ENCODE measurements at regions not wholly inside any gene's neighbourhood (a gene's known extent, or its start where the extent isn't known, plus 50 kb on each side); places are given as distances from the start of the nearest gene placed in this dataset.
A peak's percentile ranks its signal among the peaks of the same experiment; 100 is the strongest.

DNA sequence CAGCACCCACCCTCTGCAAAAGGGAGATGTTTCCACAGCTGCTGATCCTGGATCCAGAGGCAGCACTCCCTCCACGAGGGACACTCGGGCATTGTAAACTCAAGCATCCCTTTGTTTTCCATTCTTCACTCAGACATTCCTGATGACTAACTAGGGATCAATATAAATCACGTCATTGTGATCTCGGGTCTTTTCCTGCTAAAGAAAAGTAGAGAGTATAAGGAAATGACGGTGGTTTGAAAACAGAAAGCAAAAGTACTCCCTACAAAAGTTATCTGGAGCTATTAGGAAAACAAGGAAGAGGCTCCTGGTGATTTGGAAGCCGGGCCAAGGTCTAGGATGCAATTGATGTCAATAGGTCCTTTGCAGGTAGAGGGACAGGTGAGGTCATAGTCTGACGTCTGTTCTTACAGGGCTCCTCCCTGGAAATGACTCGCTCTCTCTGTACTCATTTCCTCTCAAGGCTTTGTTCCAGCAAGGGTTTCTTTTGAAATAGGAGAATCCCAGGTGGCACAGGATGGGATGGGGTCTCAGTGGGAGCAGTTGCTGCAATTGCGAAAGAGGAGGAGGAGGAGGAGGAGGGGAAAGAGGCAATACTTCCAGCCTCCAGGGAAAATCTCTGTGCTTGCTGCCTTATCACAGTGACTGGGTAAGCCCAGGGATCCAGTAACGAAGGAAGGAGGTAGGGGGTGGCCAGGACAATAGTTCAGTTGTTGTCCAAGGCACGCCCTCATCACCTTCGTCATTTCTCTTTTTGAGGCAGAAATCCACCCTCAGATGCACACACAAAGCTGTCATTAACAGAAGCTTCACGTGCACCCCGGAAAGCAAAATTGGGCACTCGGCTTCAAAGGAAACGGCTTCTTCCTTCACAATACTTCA, 222.8 kb downstream of the LY86 start:
- DNase-seq (ENCODE audit: low read depth) = peak; percentile 39
- H3K4me3 ChIP-seq (ENCODE audit: low read length) = peak overlapping the region; percentile 40

DNA sequence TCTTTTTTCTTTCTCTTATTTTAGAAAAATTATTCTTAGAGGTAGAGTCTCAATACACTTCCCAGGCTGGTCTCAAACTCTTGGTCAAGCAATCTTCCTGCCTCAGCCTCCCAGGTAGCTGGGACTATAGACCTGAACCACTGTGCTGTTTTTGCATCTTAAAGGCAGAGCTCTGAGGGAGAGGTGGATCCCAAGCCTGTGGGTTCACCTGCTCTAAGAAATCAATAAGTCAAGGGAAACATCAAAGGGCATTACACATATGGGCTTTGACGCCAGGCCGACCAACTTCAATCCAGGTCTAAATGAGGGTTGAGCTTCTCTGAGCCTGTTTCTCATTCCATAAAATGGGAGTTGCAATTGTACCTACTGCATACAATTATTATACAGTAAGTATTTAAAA, 223.9 kb downstream of the LY86 start:
- H3K4me3 ChIP-seq (ENCODE audit: low read length) = no peak overlapping the region
- no peak for DNase-seq (ENCODE audit: low read depth)
- TF ChIP-seq, protein P1, sequence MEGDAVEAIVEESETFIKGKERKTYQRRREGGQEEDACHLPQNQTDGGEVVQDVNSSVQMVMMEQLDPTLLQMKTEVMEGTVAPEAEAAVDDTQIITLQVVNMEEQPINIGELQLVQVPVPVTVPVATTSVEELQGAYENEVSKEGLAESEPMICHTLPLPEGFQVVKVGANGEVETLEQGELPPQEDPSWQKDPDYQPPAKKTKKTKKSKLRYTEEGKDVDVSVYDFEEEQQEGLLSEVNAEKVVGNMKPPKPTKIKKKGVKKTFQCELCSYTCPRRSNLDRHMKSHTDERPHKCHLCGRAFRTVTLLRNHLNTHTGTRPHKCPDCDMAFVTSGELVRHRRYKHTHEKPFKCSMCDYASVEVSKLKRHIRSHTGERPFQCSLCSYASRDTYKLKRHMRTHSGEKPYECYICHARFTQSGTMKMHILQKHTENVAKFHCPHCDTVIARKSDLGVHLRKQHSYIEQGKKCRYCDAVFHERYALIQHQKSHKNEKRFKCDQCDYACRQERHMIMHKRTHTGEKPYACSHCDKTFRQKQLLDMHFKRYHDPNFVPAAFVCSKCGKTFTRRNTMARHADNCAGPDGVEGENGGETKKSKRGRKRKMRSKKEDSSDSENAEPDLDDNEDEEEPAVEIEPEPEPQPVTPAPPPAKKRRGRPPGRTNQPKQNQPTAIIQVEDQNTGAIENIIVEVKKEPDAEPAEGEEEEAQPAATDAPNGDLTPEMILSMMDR (conservative IDR thresholded peaks at IDR 0.05; ENCODE audit: low read depth, low read length) = no peak

More for the DNA sequence above, 222.8 kb downstream of the LY86 start:
- TF ChIP-seq, protein P1 (conservative IDR thresholded peaks at IDR 0.05; ENCODE audit: low read depth, low read length) = no peak

DNA sequence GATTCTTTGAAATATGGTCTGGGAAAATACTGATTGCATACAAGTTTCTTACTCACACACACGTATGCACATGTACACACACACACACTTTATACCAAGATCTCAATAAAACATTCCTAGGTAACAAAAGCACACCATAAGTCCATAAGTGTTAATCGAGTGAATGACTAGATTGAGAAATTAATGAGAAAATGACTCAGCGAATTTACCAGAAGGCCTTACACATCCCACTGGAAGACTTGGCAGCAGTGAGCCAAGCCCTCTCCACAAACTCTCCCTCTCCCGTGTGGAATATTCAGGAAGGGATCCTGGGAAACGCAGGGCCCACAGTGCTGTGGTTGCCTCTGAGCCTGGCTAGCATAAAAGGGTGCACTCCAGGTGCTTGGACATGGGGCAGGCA, 227.2 kb downstream of the LY86 start:
- no peak for DNase-seq (ENCODE audit: low read depth)
- H3K4me3 ChIP-seq (ENCODE audit: low read length) = no peak overlapping the region
- TF ChIP-seq, protein P1 (conservative IDR thresholded peaks at IDR 0.05; ENCODE audit: low read depth, low read length) = no peak

DNA sequence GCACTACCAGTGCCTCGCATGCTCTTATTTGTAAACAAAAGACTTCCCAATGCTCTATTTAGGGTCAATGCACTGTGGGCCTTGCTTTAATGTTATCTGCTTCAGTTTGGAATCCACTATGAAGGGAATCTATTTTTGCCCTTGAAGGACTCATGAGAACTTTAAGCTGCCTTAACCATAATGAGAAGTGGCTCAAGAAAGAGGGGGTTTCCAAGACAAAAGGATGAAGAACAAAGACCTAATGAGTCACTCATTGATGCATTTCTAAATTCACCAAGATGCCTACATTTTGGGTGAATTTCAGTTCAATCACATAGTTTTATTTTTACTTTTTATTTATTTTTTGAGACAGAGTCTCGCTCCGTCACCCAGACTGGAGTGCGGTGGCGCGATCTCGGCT, 228.2 kb downstream of the LY86 start:
- no peak for DNase-seq (ENCODE audit: low read depth)
- TF ChIP-seq, protein P1 (conservative IDR thresholded peaks at IDR 0.05; ENCODE audit: low read depth, low read length) = no peak

DNA sequence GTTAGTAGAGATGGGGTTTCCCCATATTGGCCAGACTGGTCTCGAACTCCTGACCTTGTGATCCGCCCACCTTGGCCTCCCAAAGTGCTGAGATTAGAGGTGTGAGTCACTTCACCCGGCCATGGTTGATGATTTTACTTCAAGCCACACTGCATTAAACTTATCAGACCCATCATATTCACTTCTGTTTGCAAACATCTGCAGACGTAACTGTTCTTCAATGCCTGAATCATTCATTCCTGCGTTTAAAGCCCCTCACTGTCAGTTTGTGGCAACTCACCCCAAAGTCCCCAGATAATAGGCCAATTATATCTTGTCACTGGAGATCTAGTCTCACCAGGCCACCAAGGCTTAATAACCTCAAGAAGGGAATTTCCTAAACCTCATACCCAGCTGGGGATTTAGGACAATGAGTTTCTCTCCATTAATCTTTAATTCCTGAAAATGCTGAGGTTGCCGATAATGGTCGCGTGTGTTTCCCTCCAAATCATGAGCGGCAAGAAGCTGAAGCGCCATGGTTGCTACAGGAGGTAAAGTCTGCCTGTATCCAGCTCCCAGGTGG, 229.6 kb downstream of the LY86 start:
- no peak overlapping the region for H3K4me3 ChIP-seq (ENCODE audit: low read length)
- TF ChIP-seq, protein P1 (conservative IDR thresholded peaks at IDR 0.05; ENCODE audit: low read depth, low read length) = no peak
- no peak for DNase-seq (ENCODE audit: low read depth)

More for the DNA sequence above, 228.2 kb downstream of the LY86 start:
- H3K4me3 ChIP-seq (ENCODE audit: low read length) = no peak overlapping the region

DNA sequence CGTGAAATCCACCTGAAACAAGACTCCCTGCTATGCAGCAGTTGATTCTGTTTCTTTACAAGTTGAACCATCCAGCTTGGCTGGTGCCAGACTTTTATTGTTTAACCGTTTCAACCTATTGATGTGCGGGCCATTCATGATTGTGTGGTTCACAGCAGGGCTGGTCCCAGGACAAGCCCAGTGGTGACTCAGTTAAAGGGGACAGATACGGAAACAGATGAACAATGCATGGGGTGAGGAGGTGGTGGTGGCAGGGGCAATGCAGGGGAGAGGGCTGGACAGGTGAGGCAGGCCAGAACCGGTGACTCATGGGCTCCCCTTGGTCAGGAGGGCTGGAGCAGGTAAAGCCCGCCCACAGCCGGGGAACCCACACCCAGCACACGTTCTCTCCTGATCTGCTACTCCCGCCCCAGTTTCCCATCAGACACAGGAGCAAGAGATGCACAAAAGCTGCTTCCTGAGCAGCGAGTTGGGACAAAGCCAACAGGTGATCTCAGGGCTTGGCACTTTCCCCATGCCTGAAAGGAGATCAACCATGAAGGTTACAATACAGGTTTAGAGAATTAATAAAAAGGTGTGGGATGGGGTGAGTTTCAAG, 232.2 kb downstream of the LY86 start:
- no peak for DNase-seq (ENCODE audit: low read depth)
- no peak overlapping the region for H3K4me3 ChIP-seq (ENCODE audit: low read length)
- TF ChIP-seq, protein P1 (conservative IDR thresholded peaks at IDR 0.05; ENCODE audit: low read depth, low read length) = no peak
